Activated CD4-positive, alpha-beta T cell treated with anti-CD3 and anti-CD28 coated beads for 36 hours (primary cell): ENCODE measurements at regions not wholly inside any gene's neighbourhood (a gene's known extent, or its start where the extent isn't known, plus 50 kb on each side); places are given as distances from the start of the nearest gene placed in this dataset.

ENCODE experiments used
- ATAC-seq: fragments of 200-7000 bp; cut with Tn5 transposase; one replicate; pipeline ENCODE4 v1.10.0; 2021; ENCODE audit warnings: mild to moderate bottlenecking, moderate library complexity
- CTCF ChIA-PET: fragments of 350-600 bp; sonication (Branson Sonifier 250); formaldehyde crosslinking; loops from one replicate; lab custom pipeline; 2021; ENCODE audit warnings: antibody characterized with exemption; lab: Charles Lee
- POLR2A ChIA-PET: fragments of 350-600 bp; sonication (Branson Sonifier 250); formaldehyde crosslinking; loops from one replicate; lab custom pipeline; 2021; ENCODE audit warnings: antibody characterized with exemption, inconsistent platforms; lab: Charles Lee
- DNase-seq: peaks from one replicate; pipeline ENCODE4 v3.0.0-alpha.2; 2020
- H3K27ac Mint-ChIP-seq: one replicate; pipeline ENCODE4 v1.8.0; 2021; ENCODE audit warnings: mixed read lengths
- H3K27me3 Mint-ChIP-seq: one replicate; pipeline ENCODE4 v1.8.0; 2021; ENCODE audit warnings: mixed read lengths
- H3K36me3 Mint-ChIP-seq: one replicate; pipeline ENCODE4 v1.8.0; 2021; ENCODE audit warnings: low read depth, mixed read lengths
- H3K4me1 Mint-ChIP-seq: one replicate; pipeline ENCODE4 v1.8.0; 2021; ENCODE audit warnings: mixed read lengths
- H3K4me3 Mint-ChIP-seq: one replicate; pipeline ENCODE4 v1.8.0; 2021; ENCODE audit warnings: mild to moderate bottlenecking, moderate library complexity, mixed read lengths
- H3K9me3 Mint-ChIP-seq: one replicate; pipeline ENCODE4 v1.8.0; 2021; ENCODE audit warnings: low read depth, mixed read lengths
- intact Hi-C, 2 experiments: fragments of 100-400 bp; cut with DNase I in 1 of 2; cut with micrococcal nuclease in 1 of 2; formaldehyde crosslinking; loops; one replicate each; pipeline versions ENCODE4 v1.14.2 to v1.15.1; 2022 to 2024; cut with DNase I, micrococcal nuclease

GRCh38 chr17:77510133-77510796, 369.5 kb downstream of the SEC14L1 start:
- CTCF ChIA-PET = no interaction called here
- no peak for DNase-seq
- Mint-ChIP-seq H3K27me3 (no peaks in the 10 kb centered on the region), H3K9me3 (peaks cover 6% of the 10 kb centered on the region), H3K4me3 (no peak overlapping the region), H3K36me3 (peaks cover 8% of the 10 kb centered on the region), H3K4me1 (no peaks in the 10 kb centered on the region), H3K27ac (no peak overlapping the region)
- ATAC-seq = no peak
- POLR2A ChIA-PET = no interaction called here
- intact Hi-C loops = no loop called here

- peaks cover 6% of the 10 kb centered on the region for H3K9me3 Mint-ChIP-seq
- H3K27ac Mint-ChIP-seq = no peak overlapping the region
- no peaks in the 10 kb centered on the region for H3K4me1 Mint-ChIP-seq
- no peak for ATAC-seq
- DNase-seq = no peak
- H3K36me3 Mint-ChIP-seq = peaks cover 8% of the 10 kb centered on the region
- POLR2A ChIA-PET = no interaction called here
- intact Hi-C loops = no loop called here
- H3K27me3 Mint-ChIP-seq = no peaks in the 10 kb centered on the region
- CTCF ChIA-PET = no interaction called here
- no peak overlapping the region for H3K4me3 Mint-ChIP-seq
Observed at GRCh38 chr17:77511514-77512061, 370.8 kb downstream of the SEC14L1 start.

- no peak for DNase-seq
- H3K4me1 Mint-ChIP-seq = peaks cover 2% of the 10 kb centered on the region
- no peak for ATAC-seq
- CTCF ChIA-PET = interaction anchor here (0.6 to 1.4 kb wide), 4 partner anchors 9 to 181 kb away, joined by 3 to 4 read pairs (median 4); no protein-coding TSS in a partner anchor
- H3K27me3 Mint-ChIP-seq = no peaks in the 10 kb centered on the region
- no peak overlapping the region for H3K27ac Mint-ChIP-seq
- H3K9me3 Mint-ChIP-seq = peaks cover 6% of the 10 kb centered on the region
- intact Hi-C loops = no loop called here
- H3K36me3 Mint-ChIP-seq = peaks cover 8% of the 10 kb centered on the region
- POLR2A ChIA-PET = no interaction called here
- H3K4me3 Mint-ChIP-seq = no peak overlapping the region
Observed at GRCh38 chr17:77512062-77512946, 371.5 kb downstream of the SEC14L1 start.

GRCh38 chr17:77513045-77513444, 372.3 kb downstream of the SEC14L1 start:
- ChIA-PET CTCF (interaction anchor here (0.8 to 1.4 kb wide), 3 partner anchors 10 to 182 kb away, joined by 3 to 4 read pairs (median 4); no protein-coding TSS in a partner anchor), POLR2A (no interaction called here)
- peaks cover 8% of the 10 kb centered on the region for H3K36me3 Mint-ChIP-seq
- no peaks in the 10 kb centered on the region for H3K27me3 Mint-ChIP-seq
- H3K4me1 Mint-ChIP-seq = peaks cover 2% of the 10 kb centered on the region
- no peak overlapping the region for H3K27ac Mint-ChIP-seq
- no peak overlapping the region for H3K4me3 Mint-ChIP-seq
- no peak for DNase-seq
- peaks cover 6% of the 10 kb centered on the region for H3K9me3 Mint-ChIP-seq
- ATAC-seq = no peak
- intact Hi-C loops = no loop called here

GRCh38 chr17:77515227-77515626, 374.5 kb downstream of the SEC14L1 start:
- Mint-ChIP-seq H3K4me1 (peaks cover 2% of the 10 kb centered on the region), H3K4me3 (no peak overlapping the region), H3K27me3 (no peaks in the 10 kb centered on the region), H3K27ac (no peak overlapping the region), H3K9me3 (peaks cover 6% of the 10 kb centered on the region), H3K36me3 (peaks cover 8% of the 10 kb centered on the region)
- no peak for ATAC-seq
- ChIA-PET CTCF (interaction anchor here (1.9 kb wide), 1 partner anchor 14 kb away, joined by 6 read pairs; no protein-coding TSS in a partner anchor), POLR2A (no interaction called here)
- DNase-seq = no peak
- intact Hi-C loops = no loop called here

GRCh38 chr17:77516902-77517301, 376.1 kb downstream of the SEC14L1 start:
- Mint-ChIP-seq H3K4me1 (peaks cover 2% of the 10 kb centered on the region), H3K36me3 (peaks cover under 1% of the 10 kb centered on the region), H3K27ac (no peak overlapping the region), H3K27me3 (no peaks in the 10 kb centered on the region), H3K9me3 (peaks cover under 1% of the 10 kb centered on the region), H3K4me3 (no peak overlapping the region)
- POLR2A ChIA-PET = no interaction called here
- ATAC-seq (peak; percentile 80), DNase-seq (peak; percentile 54)
- CTCF ChIA-PET = interaction anchor here (1.9 kb wide), 1 partner anchor 16 kb away, joined by 6 read pairs; no protein-coding TSS in a partner anchor
- intact Hi-C loops = no loop called here

GRCh38 chr17:77521076-77521475, 380.3 kb downstream of the SEC14L1 start:
- no peak for ATAC-seq
- H3K4me1 Mint-ChIP-seq = peaks cover 2% of the 10 kb centered on the region
- ChIA-PET CTCF (interaction anchor here (0.7 kb wide), 1 partner anchor 189 kb away, joined by 3 read pairs; no protein-coding TSS in a partner anchor), POLR2A (no interaction called here)
- intact Hi-C loops = no loop called here
- H3K36me3 Mint-ChIP-seq = no peaks in the 10 kb centered on the region
- H3K9me3 Mint-ChIP-seq = no peaks in the 10 kb centered on the region
- H3K27me3 Mint-ChIP-seq = no peaks in the 10 kb centered on the region
- H3K4me3 Mint-ChIP-seq = no peak overlapping the region
- DNase-seq = no peak
- no peak overlapping the region for H3K27ac Mint-ChIP-seq

- no peaks in the 10 kb centered on the region for H3K9me3 Mint-ChIP-seq
- H3K27me3 Mint-ChIP-seq = peaks cover 4% of the 10 kb centered on the region
- intact Hi-C loops = no loop called here
- ChIA-PET POLR2A (no interaction called here), CTCF (interaction anchor here (0.8 to 1.2 kb wide), 3 partner anchors 13 to 211 kb away, joined by 3 to 5 read pairs (median 3); no protein-coding TSS in a partner anchor)
- no peak overlapping the region for H3K27ac Mint-ChIP-seq
- no peak for ATAC-seq
- no peak overlapping the region for H3K4me3 Mint-ChIP-seq
- no peaks in the 10 kb centered on the region for H3K36me3 Mint-ChIP-seq
- DNase-seq = no peak
- H3K4me1 Mint-ChIP-seq = no peaks in the 10 kb centered on the region
Observed at GRCh38 chr17:77523540-77523939, 382.8 kb downstream of the SEC14L1 start.

- intact Hi-C loops = no loop called here
- no peak for ATAC-seq
- Mint-ChIP-seq H3K4me3 (no peak overlapping the region), H3K27ac (no peak overlapping the region), H3K4me1 (no peaks in the 10 kb centered on the region), H3K27me3 (peaks cover 14% of the 10 kb centered on the region), H3K9me3 (no peaks in the 10 kb centered on the region), H3K36me3 (no peaks in the 10 kb centered on the region)
- ChIA-PET POLR2A (no interaction called here), CTCF (no interaction called here)
- DNase-seq = no peak
Observed at GRCh38 chr17:77526259-77526711, 385.5 kb downstream of the SEC14L1 start.

GRCh38 chr17:77526728-77527350, 386.1 kb downstream of the SEC14L1 start:
- Mint-ChIP-seq H3K27me3 (peaks cover 14% of the 10 kb centered on the region), H3K36me3 (no peaks in the 10 kb centered on the region), H3K4me1 (no peaks in the 10 kb centered on the region), H3K4me3 (no peak overlapping the region), H3K9me3 (no peaks in the 10 kb centered on the region), H3K27ac (no peak overlapping the region)
- CTCF ChIA-PET = no interaction called here
- DNase-seq (no peak), ATAC-seq (no peak)
- intact Hi-C loops = no loop called here
- POLR2A ChIA-PET = no interaction called here

GRCh38 chr17:77527409-77527808, 386.6 kb downstream of the SEC14L1 start:
- ATAC-seq (no peak), DNase-seq (no peak)
- ChIA-PET CTCF (no interaction called here), POLR2A (no interaction called here)
- no peak overlapping the region for H3K4me3 Mint-ChIP-seq
- no peak overlapping the region for H3K27ac Mint-ChIP-seq
- no peaks in the 10 kb centered on the region for H3K4me1 Mint-ChIP-seq
- no peaks in the 10 kb centered on the region for H3K36me3 Mint-ChIP-seq
- peaks cover 14% of the 10 kb centered on the region for H3K27me3 Mint-ChIP-seq
- no peaks in the 10 kb centered on the region for H3K9me3 Mint-ChIP-seq
- intact Hi-C loops = no loop called here
